ENCODE measurements at regions not wholly inside any gene's neighbourhood (a gene's known extent, or its start where the extent isn't known, plus 50 kb on each side); places are given as distances from the start of the nearest gene placed in this dataset.

GRCh38 chr1:87560601-87561360 lies 232.1 kb downstream of the LMO4 start:
- no peaks in the 10 kb centered on the region for H3K36me3 Mint-ChIP-seq
- ChIA-PET CTCF (no interaction called here), POLR2A (no interaction called here)

GRCh38 chr1:87563211-87563610 lies 234.5 kb downstream of the LMO4 start:
- no peak for ATAC-seq
- CTCF ChIA-PET: no interaction called here
- H3K4me1 Mint-ChIP-seq: no peaks in the 10 kb centered on the region
- H3K4me3 Mint-ChIP-seq: no peak overlapping the region
- no peaks in the 10 kb centered on the region for H3K27me3 Mint-ChIP-seq
- no peaks in the 10 kb centered on the region for H3K9me3 Mint-ChIP-seq
- no peak overlapping the region for H3K27ac Mint-ChIP-seq
- H3K27ac ChIP-seq (ENCODE audit: low read depth, low read length): no peak overlapping the region
- POLR2A ChIA-PET: no interaction called here
- intact Hi-C loops (cut with micrococcal nuclease): no loop called here
- no peaks in the 10 kb centered on the region for H3K36me3 ChIP-seq (ENCODE audit: control insufficient read depth in 2 of 3, insufficient read depth in 3 of 3, low read length in 3 of 3)
- no peaks in the 10 kb centered on the region for H3K4me1 ChIP-seq (ENCODE audit: control insufficient read depth in 2 of 2, insufficient read depth in 2 of 2, low read length in 2 of 2)
- no peak overlapping the region for H3K4me3 ChIP-seq (ENCODE audit: low read length)
- H3K9me3 ChIP-seq (ENCODE audit: control insufficient read depth in 2 of 3, low read length in 3 of 3): no peaks in the 10 kb centered on the region
- H3K36me3 Mint-ChIP-seq: no peaks in the 10 kb centered on the region
- H3K27me3 ChIP-seq (ENCODE audit: control insufficient read depth in 2 of 2, insufficient read depth in 2 of 2, low read length in 2 of 2): no peaks in the 10 kb centered on the region
- DNase-seq: no peak

More at GRCh38 chr1:87560601-87561360, 232.1 kb downstream of the LMO4 start:
- ATAC-seq (no peak), DNase-seq (no peak)
- no peaks in the 10 kb centered on the region for H3K36me3 ChIP-seq (ENCODE audit: control insufficient read depth in 2 of 3, insufficient read depth in 3 of 3, low read length in 3 of 3)
- H3K27ac Mint-ChIP-seq: no peak overlapping the region
- H3K27ac ChIP-seq (ENCODE audit: low read depth, low read length): no peak overlapping the region
- no peaks in the 10 kb centered on the region for H3K9me3 ChIP-seq (ENCODE audit: control insufficient read depth in 2 of 3, low read length in 3 of 3)
- no peaks in the 10 kb centered on the region for H3K4me1 Mint-ChIP-seq
- H3K4me3 ChIP-seq (ENCODE audit: low read length): no peak overlapping the region
- H3K4me3 Mint-ChIP-seq: no peak overlapping the region
- no peaks in the 10 kb centered on the region for H3K27me3 ChIP-seq (ENCODE audit: control insufficient read depth in 2 of 2, insufficient read depth in 2 of 2, low read length in 2 of 2)
- H3K27me3 Mint-ChIP-seq: peaks cover 0 to 10% (median 0%) of the 10 kb centered on the region in 5 donors
- H3K9me3 Mint-ChIP-seq: no peaks in the 10 kb centered on the region
- intact Hi-C loops (cut with micrococcal nuclease): no loop called here
- no peaks in the 10 kb centered on the region for H3K4me1 ChIP-seq (ENCODE audit: control insufficient read depth in 2 of 2, insufficient read depth in 2 of 2, low read length in 2 of 2)

GRCh38 chr1:87565861-87566260 lies 237.2 kb downstream of the LMO4 start:
- Histone ChIP-seq H3K4me3 (ENCODE audit: low read length) (no peak overlapping the region), H3K4me1 (ENCODE audit: control insufficient read depth in 2 of 2, insufficient read depth in 2 of 2, low read length in 2 of 2) (no peaks in the 10 kb centered on the region), H3K27ac (ENCODE audit: low read depth, low read length) (no peak overlapping the region), H3K9me3 (ENCODE audit: control insufficient read depth in 2 of 3, low read length in 3 of 3) (no peaks in the 10 kb centered on the region), H3K27me3 (ENCODE audit: control insufficient read depth in 2 of 2, insufficient read depth in 2 of 2, low read length in 2 of 2) (no peaks in the 10 kb centered on the region), H3K36me3 (ENCODE audit: control insufficient read depth in 2 of 3, insufficient read depth in 3 of 3, low read length in 3 of 3) (no peaks in the 10 kb centered on the region)
- Mint-ChIP-seq H3K27me3 (peaks cover 0 to 2% (median 0%) of the 10 kb centered on the region in 5 donors), H3K9me3 (no peaks in the 10 kb centered on the region), H3K27ac (no peak overlapping the region), H3K4me1 (no peaks in the 10 kb centered on the region), H3K36me3 (no peaks in the 10 kb centered on the region), H3K4me3 (no peak overlapping the region)
- ATAC-seq (no peak), DNase-seq (no peak)
- ChIA-PET CTCF (no interaction called here), POLR2A (no interaction called here)
- intact Hi-C loops (cut with micrococcal nuclease): no loop called here

GRCh38 chr1:87568005-87568404 lies 239.3 kb downstream of the LMO4 start:
- ChIA-PET CTCF (no interaction called here), POLR2A (no interaction called here)
- H3K4me3 Mint-ChIP-seq: no peak overlapping the region
- H3K9me3 Mint-ChIP-seq: no peaks in the 10 kb centered on the region
- H3K36me3 ChIP-seq (ENCODE audit: control insufficient read depth in 2 of 3, insufficient read depth in 3 of 3, low read length in 3 of 3): no peaks in the 10 kb centered on the region
- H3K9me3 ChIP-seq (ENCODE audit: control insufficient read depth in 2 of 3, low read length in 3 of 3): no peaks in the 10 kb centered on the region
- no peaks in the 10 kb centered on the region for H3K4me1 Mint-ChIP-seq
- DNase-seq (no peak), ATAC-seq (no peak)
- no peak overlapping the region for H3K27ac ChIP-seq (ENCODE audit: low read depth, low read length)
- H3K4me3 ChIP-seq (ENCODE audit: low read length): no peak overlapping the region
- no peaks in the 10 kb centered on the region for H3K27me3 ChIP-seq (ENCODE audit: control insufficient read depth in 2 of 2, insufficient read depth in 2 of 2, low read length in 2 of 2)
- no peak overlapping the region for H3K27ac Mint-ChIP-seq
- H3K36me3 Mint-ChIP-seq: no peaks in the 10 kb centered on the region
- peaks cover 0 to 4% (median 0%) of the 10 kb centered on the region in 5 donors for H3K27me3 Mint-ChIP-seq
- intact Hi-C loops (cut with micrococcal nuclease): no loop called here
- no peaks in the 10 kb centered on the region for H3K4me1 ChIP-seq (ENCODE audit: control insufficient read depth in 2 of 2, insufficient read depth in 2 of 2, low read length in 2 of 2)

- no peak overlapping the region for H3K4me3 Mint-ChIP-seq
- ChIA-PET CTCF (no interaction called here), POLR2A (no interaction called here)
- Histone ChIP-seq H3K9me3 (ENCODE audit: control insufficient read depth in 2 of 3, low read length in 3 of 3) (no peaks in the 10 kb centered on the region), H3K27me3 (ENCODE audit: control insufficient read depth in 2 of 2, insufficient read depth in 2 of 2, low read length in 2 of 2) (no peaks in the 10 kb centered on the region), H3K4me1 (ENCODE audit: control insufficient read depth in 2 of 2, insufficient read depth in 2 of 2, low read length in 2 of 2) (no peaks in the 10 kb centered on the region), H3K4me3 (ENCODE audit: low read length) (no peak overlapping the region), H3K27ac (ENCODE audit: low read depth, low read length) (no peak overlapping the region), H3K36me3 (ENCODE audit: control insufficient read depth in 2 of 3, insufficient read depth in 3 of 3, low read length in 3 of 3) (no peaks in the 10 kb centered on the region)
- H3K36me3 Mint-ChIP-seq: no peaks in the 10 kb centered on the region
- intact Hi-C loops (cut with micrococcal nuclease): no loop called here
- ATAC-seq (no peak), DNase-seq (no peak)
- H3K4me1 Mint-ChIP-seq: no peaks in the 10 kb centered on the region
- no peak overlapping the region for H3K27ac Mint-ChIP-seq
- H3K9me3 Mint-ChIP-seq: no peaks in the 10 kb centered on the region
- peaks cover 0 to 4% (median 0%) of the 10 kb centered on the region in 5 donors for H3K27me3 Mint-ChIP-seq
Observed at GRCh38 chr1:87568911-87569310, 240.2 kb downstream of the LMO4 start.

GRCh38 chr1:87572008-87572407 lies 243.3 kb downstream of the LMO4 start:
- POLR2A ChIA-PET: no interaction called here
- H3K36me3 ChIP-seq (ENCODE audit: control insufficient read depth in 2 of 3, insufficient read depth in 3 of 3, low read length in 3 of 3): no peaks in the 10 kb centered on the region
- H3K36me3 Mint-ChIP-seq: no peaks in the 10 kb centered on the region
- no peaks in the 10 kb centered on the region for H3K4me1 Mint-ChIP-seq
- ATAC-seq (no peak), DNase-seq (no peak)
- H3K4me3 ChIP-seq (ENCODE audit: low read length): no peak overlapping the region
- CTCF ChIA-PET: no interaction called here
- no peaks in the 10 kb centered on the region for H3K4me1 ChIP-seq (ENCODE audit: control insufficient read depth in 2 of 2, insufficient read depth in 2 of 2, low read length in 2 of 2)
- intact Hi-C loops (cut with micrococcal nuclease): no loop called here
- H3K4me3 Mint-ChIP-seq: no peak overlapping the region
- no peaks in the 10 kb centered on the region for H3K27me3 ChIP-seq (ENCODE audit: control insufficient read depth in 2 of 2, insufficient read depth in 2 of 2, low read length in 2 of 2)
- H3K9me3 Mint-ChIP-seq: no peaks in the 10 kb centered on the region
- no peak overlapping the region for H3K27ac Mint-ChIP-seq
- H3K27ac ChIP-seq (ENCODE audit: low read depth, low read length): no peak overlapping the region
- peaks cover 0 to 7% (median 0%) of the 10 kb centered on the region in 5 donors for H3K27me3 Mint-ChIP-seq
- H3K9me3 ChIP-seq (ENCODE audit: control insufficient read depth in 2 of 3, low read length in 3 of 3): no peaks in the 10 kb centered on the region

- Mint-ChIP-seq H3K27ac (no peak overlapping the region), H3K27me3 (peaks cover 0 to 7% (median 0%) of the 10 kb centered on the region in 5 donors), H3K4me1 (no peaks in the 10 kb centered on the region), H3K36me3 (no peaks in the 10 kb centered on the region), H3K4me3 (no peak overlapping the region), H3K9me3 (no peaks in the 10 kb centered on the region)
- POLR2A ChIA-PET: no interaction called here
- intact Hi-C loops (cut with micrococcal nuclease): no loop called here
- CTCF ChIA-PET: no interaction called here
- DNase-seq: no peak
- no peak overlapping the region for H3K27ac ChIP-seq (ENCODE audit: low read depth, low read length)
- no peaks in the 10 kb centered on the region for H3K27me3 ChIP-seq (ENCODE audit: control insufficient read depth in 2 of 2, insufficient read depth in 2 of 2, low read length in 2 of 2)
- no peaks in the 10 kb centered on the region for H3K36me3 ChIP-seq (ENCODE audit: control insufficient read depth in 2 of 3, insufficient read depth in 3 of 3, low read length in 3 of 3)
- no peak for ATAC-seq
- no peaks in the 10 kb centered on the region for H3K4me1 ChIP-seq (ENCODE audit: control insufficient read depth in 2 of 2, insufficient read depth in 2 of 2, low read length in 2 of 2)
- no peaks in the 10 kb centered on the region for H3K9me3 ChIP-seq (ENCODE audit: control insufficient read depth in 2 of 3, low read length in 3 of 3)
- no peak overlapping the region for H3K4me3 ChIP-seq (ENCODE audit: low read length)
Observed at GRCh38 chr1:87572891-87573290, 244.2 kb downstream of the LMO4 start.
